Heart left ventricle (tissue), 16 donors: ENCODE measurements at regions not wholly inside any gene's neighbourhood (a gene's known extent, or its start where the extent isn't known, plus 50 kb on each side); places are given as distances from the start of the nearest gene placed in this dataset.

Experiments
- ATAC-seq, 4 donors: fragments of 200-7000 bp; cut with Tn5 transposase; one replicate each; pipeline ENCODE4 v1.9.1; 2020 to 2022; ENCODE audit warnings: moderate library complexity in 4 of 4, mild to moderate bottlenecking in 3 of 4, moderate number of reproducible peaks in 1 of 4
- DNase-seq, 5 donors: peaks; one replicate each; pipeline ENCODE4 v3.0.0-alpha.2; 2020
- H3K27ac ChIP-seq, 12 donors: fragments of 200-600 bp; sonication (generic) in 4 of 12; one replicate each; pipeline versions ENCODE4 v1.5.0 to v1.8.0; 2016 to 2022; ENCODE audit warnings: mild to moderate bottlenecking in 2 of 12
- H3K27me3 ChIP-seq, 9 donors: fragments of 200-600 bp; sonication (generic) in 2 of 9; one replicate each; pipeline versions ENCODE4 v1.5.1 to v1.8.0; 2016 to 2022; ENCODE audit warnings: mild to moderate bottlenecking in 3 of 9
- H3K36me3 ChIP-seq, 9 donors: fragments of 200-600 bp; sonication (generic) in 2 of 9; one replicate each; pipeline versions ENCODE4 v1.5.0 to v1.8.0; 2018 to 2022; ENCODE audit warnings: mild to moderate bottlenecking in 2 of 9
- H3K4me1 ChIP-seq, 12 donors: fragments of 200-600 bp; sonication (generic) in 4 of 12; one replicate each; pipeline versions ENCODE4 v1.5.0 to v1.8.0; 2016 to 2022; ENCODE audit warnings: mild to moderate bottlenecking in 3 of 12
- H3K4me3 ChIP-seq, 12 donors: fragments of 200-600 bp; sonication (generic) in 4 of 12; one replicate each; pipeline versions ENCODE4 v1.5.0 to v1.8.0; 2017 to 2022; ENCODE audit warnings: mild to moderate bottlenecking in 9 of 12, moderate library complexity in 4 of 12
- H3K9me3 ChIP-seq, 12 donors: fragments of 200-600 bp; sonication (generic) in 4 of 12; one replicate each; pipeline versions ENCODE4 v1.5.0 to v1.8.0; 2016 to 2022; ENCODE audit warnings: mild to moderate bottlenecking in 1 of 12
- POLR2A ChIP-seq, 2 donors: fragments of 450-650 bp; IDR thresholded peaks; one replicate each; pipeline ENCODE4 v1.6.1; 2017; ENCODE audit warnings: antibody characterized with exemption in 2 of 2, mild to moderate bottlenecking in 2 of 2, moderate library complexity in 2 of 2
- WGBS, 4 donors: extraction: QIAGEN DNeasy Blood & Tissue Kit in 2 of 4; methylation state at CpG; one replicate each; pipeline versions ENCODE4 v1.1.5 to v1.1.7; 2013 to 2018; 5-methylcytosine and 5-hydroxymethylcytosine counted together
- intact Hi-C, 10 donors: fragments of 100-400 bp; cut with DNase I; formaldehyde crosslinking; loops; one replicate each; pipeline versions ENCODE4 v1.11.1 to v1.14.2; 2022
- TF ChIP-seq, protein P1 (sequence below), 12 donors: fragments of 200-600 bp; sonication (generic) in 4 of 12; IDR thresholded peaks; one replicate each; pipeline versions ENCODE4 v1.5.0 to v1.8.0; 2018 to 2022; ENCODE audit warnings: antibody characterized with exemption in 12 of 12, mild to moderate bottlenecking in 5 of 12
- donor health status: ischemic (EF 13 %, LVEDD 7.1; RV severe dilation, severe dysfunction).
- donor health status: healthy with polysubstance abuse.
- donor health status: DM: no; HTN: yes; CAD: no.
- donor health status: DM: no; HTN: no; CAD: no.
- donor health status: ischemic (EF 25% LVEDD 6.9; RV normal size, moderate dysfunction).
- donor health status: ischemic (EF 25% LVEDD 5.7; RV mildly dilated, moderate dysfunction).
- donor health status: healthy.
- donor health status: DM: yes; HTN: yes; CAD: no.
- donor health status: ischemic (EF 35%, LVEDD 5.7; RV mildly dilated, moderate dysfunction).
- donor health status: nonischemic (EF 11% LVEDD 7.7; RV severe dilation, severe dysfunction).
- donor health status: DM: yes; HTN: yes; CAD: no.
- donor health status: PGD.
- donor health status: ischemic (EF 29% LVEDD 5.4; RV normal size, mild dysfunction).
- donor health status: nonischemic (EF 23%, LVEDD 6.1; RV moderate dilation, normal function).

DNA sequence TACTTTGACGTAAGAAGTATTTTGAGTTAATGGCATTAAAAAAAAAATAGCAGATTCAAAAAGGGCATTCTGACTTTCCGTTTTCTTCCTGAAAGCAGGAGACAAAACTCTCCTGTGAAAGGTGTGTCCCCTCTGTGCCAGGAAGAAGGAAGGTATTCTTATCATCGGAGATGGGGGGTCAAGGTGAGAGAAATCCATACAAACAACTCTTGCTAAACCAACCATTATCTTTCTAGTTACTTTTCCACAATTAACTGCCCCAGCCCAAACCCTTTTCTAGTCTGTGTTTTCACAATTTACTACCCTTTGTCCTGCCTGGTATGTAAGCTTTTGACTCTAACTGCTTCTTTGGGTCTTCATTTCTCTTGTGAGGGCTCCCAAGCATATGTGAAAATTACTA is 717.3 kb downstream of the EPM2A start:
- WGBS, 4 donors, result 88 to 94% (median 91%) methylated on average over 3 of the region's 3 CpGs
- Histone ChIP-seq H3K4me1 (peaks cover 0 to 8% (median 0%) of the 10 kb centered on the region in 12 donors), H3K4me3 (no peak overlapping the region), H3K9me3 (peaks cover 0 to 4% (median 0%) of the 10 kb centered on the region in 12 donors), H3K27ac (no peak overlapping the region), H3K36me3 (no peaks in the 10 kb centered on the region), H3K27me3 (no peaks in the 10 kb centered on the region)
- intact Hi-C loops, result no loop called here
- TF ChIP-seq, protein P1, sequence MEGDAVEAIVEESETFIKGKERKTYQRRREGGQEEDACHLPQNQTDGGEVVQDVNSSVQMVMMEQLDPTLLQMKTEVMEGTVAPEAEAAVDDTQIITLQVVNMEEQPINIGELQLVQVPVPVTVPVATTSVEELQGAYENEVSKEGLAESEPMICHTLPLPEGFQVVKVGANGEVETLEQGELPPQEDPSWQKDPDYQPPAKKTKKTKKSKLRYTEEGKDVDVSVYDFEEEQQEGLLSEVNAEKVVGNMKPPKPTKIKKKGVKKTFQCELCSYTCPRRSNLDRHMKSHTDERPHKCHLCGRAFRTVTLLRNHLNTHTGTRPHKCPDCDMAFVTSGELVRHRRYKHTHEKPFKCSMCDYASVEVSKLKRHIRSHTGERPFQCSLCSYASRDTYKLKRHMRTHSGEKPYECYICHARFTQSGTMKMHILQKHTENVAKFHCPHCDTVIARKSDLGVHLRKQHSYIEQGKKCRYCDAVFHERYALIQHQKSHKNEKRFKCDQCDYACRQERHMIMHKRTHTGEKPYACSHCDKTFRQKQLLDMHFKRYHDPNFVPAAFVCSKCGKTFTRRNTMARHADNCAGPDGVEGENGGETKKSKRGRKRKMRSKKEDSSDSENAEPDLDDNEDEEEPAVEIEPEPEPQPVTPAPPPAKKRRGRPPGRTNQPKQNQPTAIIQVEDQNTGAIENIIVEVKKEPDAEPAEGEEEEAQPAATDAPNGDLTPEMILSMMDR (IDR thresholded peaks at IDR 0.05), result no peak
- TF ChIP-seq POLR2A (IDR thresholded peaks at IDR 0.05), result no peak
- ATAC-seq, result no peak
- no peak for DNase-seq

DNA sequence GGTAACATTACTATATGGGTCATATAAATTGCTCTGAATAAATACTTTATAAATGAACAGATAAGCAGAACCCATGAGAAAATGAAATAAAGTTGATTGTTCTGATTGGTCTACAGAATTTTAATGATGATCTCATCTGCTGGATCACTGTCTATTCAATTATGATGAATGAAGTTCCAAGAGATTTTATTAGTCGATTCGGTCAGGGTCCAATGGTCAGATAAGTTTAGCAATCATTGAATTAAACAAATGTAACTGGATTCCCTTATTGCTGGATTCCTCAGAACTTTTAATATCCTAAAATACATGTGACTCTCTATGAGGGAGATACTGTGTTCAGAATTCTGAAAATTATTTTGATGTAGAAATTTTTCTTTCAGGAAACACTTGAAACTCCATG is 715.2 kb downstream of the EPM2A start:
- Histone ChIP-seq H3K9me3 (peaks cover 0 to 4% (median 0%) of the 10 kb centered on the region in 12 donors), H3K36me3 (no peaks in the 10 kb centered on the region), H3K27me3 (no peaks in the 10 kb centered on the region), H3K4me3 (no peak overlapping the region), H3K4me1 (peaks cover 0 to 13% (median 0%) of the 10 kb centered on the region in 12 donors), H3K27ac (no peak overlapping the region)
- no peak for TF ChIP-seq POLR2A (IDR thresholded peaks at IDR 0.05)
- WGBS, 4 donors, result 87 to 97% (median 92%) methylated on average over 2 of the region's 2 CpGs
- intact Hi-C loops, result loop anchor here in 5 of 10 donors (10.0 kb wide), 1 partner anchor 435 kb away; no protein-coding TSS in a partner anchor
- DNase-seq (no peak), ATAC-seq (no peak)

DNA sequence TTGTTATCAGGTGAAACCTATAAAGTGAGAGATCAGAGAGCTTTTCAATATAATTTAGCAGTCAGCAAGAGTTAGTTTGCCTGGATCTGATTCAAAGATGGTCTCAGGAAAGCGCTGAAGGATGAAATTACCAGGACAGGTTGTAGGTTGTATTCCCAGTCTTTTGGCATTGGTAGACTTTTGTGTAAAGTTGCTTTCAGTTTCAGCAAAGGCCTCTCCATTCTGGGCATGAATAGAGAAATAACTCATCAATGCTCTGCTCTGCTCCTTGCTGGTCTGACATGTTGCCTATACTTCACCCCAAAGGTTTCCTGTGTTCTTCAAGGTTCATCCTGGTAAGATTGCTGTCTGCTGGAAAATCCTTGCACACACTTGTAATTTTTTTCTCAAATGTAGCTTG is 714.8 kb downstream of the EPM2A start:
- Histone ChIP-seq H3K4me3 (no peak overlapping the region), H3K36me3 (no peaks in the 10 kb centered on the region), H3K9me3 (peaks cover 0 to 4% (median 0%) of the 10 kb centered on the region in 12 donors), H3K27me3 (no peaks in the 10 kb centered on the region), H3K4me1 (peaks cover 0 to 13% (median 0%) of the 10 kb centered on the region in 12 donors), H3K27ac (no peak overlapping the region)
- no peak for DNase-seq
- WGBS, 4 donors, result 96 to 100% (median 97%) methylated on average over 1 of the region's 1 CpG
- TF ChIP-seq, protein P1 (IDR thresholded peaks at IDR 0.05), result no peak
- TF ChIP-seq POLR2A (IDR thresholded peaks at IDR 0.05), result no peak
- ATAC-seq, result no peak
- intact Hi-C loops, result loop anchor here in 5 of 10 donors (10.0 kb wide), 1 partner anchor 436 kb away; no protein-coding TSS in a partner anchor

DNA sequence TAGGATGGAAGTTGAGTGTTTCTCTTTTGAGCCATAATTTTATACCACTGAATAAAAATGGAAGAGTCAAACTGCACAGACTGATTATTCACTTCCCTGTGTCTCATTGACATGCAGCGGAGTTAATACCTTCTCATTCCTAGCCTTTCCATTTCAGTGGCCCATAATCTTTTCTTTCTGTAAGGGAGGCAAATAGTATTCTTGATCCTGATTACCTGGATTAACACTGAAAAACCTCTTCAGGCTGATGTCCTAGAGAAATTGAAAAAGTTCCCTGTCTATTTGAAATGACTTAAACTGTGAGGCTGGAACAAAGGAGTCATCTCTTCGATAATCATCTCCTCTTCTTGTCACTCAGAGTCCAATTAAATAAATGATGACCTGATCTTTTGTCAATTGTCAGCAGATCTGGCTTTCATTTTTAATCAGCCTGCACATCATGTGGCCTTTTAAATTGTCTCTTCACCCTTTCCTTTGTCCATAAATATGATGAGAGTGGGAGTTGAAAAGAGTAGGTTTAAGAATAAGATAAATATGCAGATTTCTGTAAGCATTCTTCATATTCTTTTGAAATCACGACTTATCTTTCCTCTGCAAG is 713.0 kb downstream of the EPM2A start:
- H3K27ac ChIP-seq, result peak overlapping the region in 1 of 12 donors; percentile 72
- H3K9me3 ChIP-seq, result no peaks in the 10 kb centered on the region
- ATAC-seq (no peak), DNase-seq (no peak)
- H3K27me3 ChIP-seq, result no peaks in the 10 kb centered on the region
- no peak overlapping the region for H3K4me3 ChIP-seq
- 71 to 79% (median 78%) methylated on average over 3 of the region's 3 CpGs for WGBS, 4 donors
- no peak for TF ChIP-seq POLR2A (IDR thresholded peaks at IDR 0.05)
- TF ChIP-seq, protein P1 (IDR thresholded peaks at IDR 0.05), result no peak
- intact Hi-C loops, result loop anchor here in 5 of 10 donors (10.0 kb wide), 1 partner anchor 437 kb away; no protein-coding TSS in a partner anchor
- no peaks in the 10 kb centered on the region for H3K36me3 ChIP-seq
- peaks cover 0 to 13% (median 0%) of the 10 kb centered on the region in 12 donors for H3K4me1 ChIP-seq
